ENCODE measurements at regions not wholly inside any gene's neighbourhood (a gene's known extent, or its start where the extent isn't known, plus 50 kb on each side); places are given as distances from the start of the nearest gene placed in this dataset.
"Not testable (repeated sequence)": the region's sequence is repeated elsewhere in the genome, so short reads cannot be mapped to it uniquely, and the experiment has no call there.

- no peak for DNase-seq (ENCODE audit: low read depth in 3 of 3, low spot score in 2 of 3)
Observed at GRCh38 chr12:76652402-76652801, 92.8 kb upstream of the OSBPL8 start.

DNA sequence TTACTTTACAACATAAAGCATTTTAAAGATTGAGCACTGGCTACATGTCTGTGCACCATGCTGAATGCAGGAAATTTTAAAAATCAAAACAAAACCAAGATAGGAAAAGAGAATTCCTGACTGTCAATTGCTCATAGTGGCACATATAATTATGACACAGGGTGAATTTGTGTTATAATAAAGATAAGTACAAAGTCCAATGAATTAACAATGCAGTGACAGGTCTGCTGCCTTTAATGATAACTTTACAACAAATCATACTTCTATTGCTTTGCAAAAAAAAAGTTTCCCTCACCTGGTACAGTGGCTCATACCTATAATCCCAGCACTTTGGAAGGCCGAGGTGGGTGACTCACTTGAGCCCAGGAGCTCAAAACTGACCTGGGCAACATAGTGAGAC, 93.8 kb upstream of the OSBPL8 start:
- DNase-seq (ENCODE audit: low read depth in 3 of 3, low spot score in 2 of 3), result no peak

- DNase-seq (ENCODE audit: low read depth in 3 of 3, low spot score in 2 of 3), result no peak
Observed at GRCh38 chr12:76664731-76665130, 99.2 kb upstream of the ZDHHC17 start.

DNA sequence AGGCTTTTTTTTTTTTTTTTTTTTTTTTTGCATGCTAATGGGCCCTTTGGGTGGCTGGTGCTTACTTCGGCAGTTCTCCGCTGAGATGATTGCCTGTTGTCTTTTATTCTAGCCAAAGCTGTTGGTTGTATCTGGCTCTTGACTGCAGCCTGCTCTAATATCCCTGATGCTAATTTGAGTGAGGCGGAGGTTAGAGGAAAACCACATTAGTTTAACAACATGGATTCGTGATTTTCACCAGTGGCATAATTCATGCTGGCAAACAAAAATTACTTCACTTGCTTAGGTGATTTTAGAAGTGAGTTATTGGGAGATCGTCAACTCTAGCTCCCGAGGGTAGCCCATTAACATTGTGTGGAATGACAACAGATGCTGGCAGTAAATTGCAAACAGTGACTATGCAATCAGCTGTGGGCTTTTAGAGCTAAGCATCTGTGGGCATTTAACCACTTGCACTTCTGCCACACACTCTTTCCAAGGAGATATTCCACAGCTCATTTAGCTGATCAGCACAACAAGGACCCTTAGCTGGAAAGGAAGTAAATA, 97.6 kb upstream of the ZDHHC17 start:
- DNase-seq (ENCODE audit: low read depth in 3 of 3, low spot score in 2 of 3), result no peak

- no peak for DNase-seq (ENCODE audit: low read depth in 3 of 3, low spot score in 2 of 3)
Observed at GRCh38 chr12:76669981-76670380, 93.9 kb upstream of the ZDHHC17 start.

GRCh38 chr12:76670776-76671175, 93.1 kb upstream of the ZDHHC17 start:
- no peak for DNase-seq (ENCODE audit: low read depth in 3 of 3, low spot score in 2 of 3)

DNA sequence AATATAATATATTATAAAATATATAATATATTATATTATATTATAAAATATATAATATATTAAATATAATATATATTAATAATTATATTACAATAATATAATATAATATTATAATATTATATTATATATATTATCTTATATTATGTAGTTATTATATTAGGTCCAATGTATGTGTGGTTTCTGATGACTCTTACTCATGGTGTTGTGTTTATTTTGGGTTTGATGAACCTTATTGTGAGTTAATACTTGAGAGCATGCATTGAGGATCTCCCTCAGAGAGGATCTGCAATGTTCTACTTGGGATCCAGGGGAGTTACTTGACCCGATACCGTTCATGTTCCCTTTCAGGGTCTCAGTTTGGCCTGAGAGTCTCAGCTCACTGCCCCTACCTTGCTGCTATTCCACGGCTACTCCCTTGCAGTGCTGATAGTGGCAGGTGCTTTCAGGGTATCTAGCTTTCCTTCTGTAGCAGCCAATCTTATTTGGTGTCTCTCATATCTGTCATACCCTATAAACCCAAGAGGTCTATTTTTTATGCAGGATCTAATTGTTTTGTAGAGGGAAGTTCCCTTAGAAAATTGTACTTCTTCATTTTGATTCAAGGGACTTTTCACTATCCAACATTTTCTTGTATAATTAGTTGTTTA, 89.1 kb upstream of the ZDHHC17 start:
- no peak for DNase-seq (ENCODE audit: low read depth in 3 of 3, low spot score in 2 of 3)

GRCh38 chr12:76676261-76676660, 87.7 kb upstream of the ZDHHC17 start:
- DNase-seq (ENCODE audit: low read depth in 3 of 3, low spot score in 2 of 3), result not testable (repeated sequence)

DNA sequence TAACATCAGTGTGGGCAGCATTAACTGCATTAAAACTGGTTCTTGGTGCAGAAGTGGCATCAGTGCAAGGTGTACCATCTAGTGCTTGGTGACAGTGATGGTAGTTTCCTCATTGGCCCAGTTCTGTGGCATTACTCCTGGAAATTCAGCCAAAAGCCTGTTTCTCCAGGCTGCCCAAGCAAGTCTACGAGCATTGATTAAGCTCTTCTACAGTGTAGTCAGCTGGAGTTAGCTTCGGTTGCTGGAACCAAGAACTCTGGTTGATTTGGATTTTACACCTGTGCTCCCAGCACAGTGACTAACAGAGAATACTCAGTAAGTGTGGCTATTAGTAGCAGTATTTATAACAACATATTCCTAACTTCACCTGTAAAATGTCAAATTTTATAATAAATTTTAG, 84.9 kb upstream of the ZDHHC17 start:
- DNase-seq (ENCODE audit: low read depth in 3 of 3, low spot score in 2 of 3), result no peak

DNA sequence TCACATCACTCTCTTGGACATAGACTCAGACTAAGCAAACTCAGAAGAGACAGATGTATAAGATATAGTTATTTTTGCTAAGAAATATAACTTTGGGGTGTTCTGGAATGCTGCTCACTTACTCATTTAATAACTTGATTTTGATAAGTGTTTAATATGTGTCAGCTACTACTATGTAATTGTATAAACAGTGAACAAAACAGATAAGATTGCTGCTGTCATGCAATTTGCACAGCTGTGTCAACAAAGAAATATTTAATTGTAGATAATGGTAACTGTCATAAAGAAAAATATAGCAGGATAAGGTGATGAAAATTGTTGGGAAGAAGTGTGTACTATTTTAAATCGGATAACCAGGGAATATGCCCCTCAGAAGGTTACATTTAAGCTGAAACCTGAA, 84.1 kb upstream of the ZDHHC17 start:
- DNase-seq (ENCODE audit: low read depth in 3 of 3, low spot score in 2 of 3), result no peak

DNA sequence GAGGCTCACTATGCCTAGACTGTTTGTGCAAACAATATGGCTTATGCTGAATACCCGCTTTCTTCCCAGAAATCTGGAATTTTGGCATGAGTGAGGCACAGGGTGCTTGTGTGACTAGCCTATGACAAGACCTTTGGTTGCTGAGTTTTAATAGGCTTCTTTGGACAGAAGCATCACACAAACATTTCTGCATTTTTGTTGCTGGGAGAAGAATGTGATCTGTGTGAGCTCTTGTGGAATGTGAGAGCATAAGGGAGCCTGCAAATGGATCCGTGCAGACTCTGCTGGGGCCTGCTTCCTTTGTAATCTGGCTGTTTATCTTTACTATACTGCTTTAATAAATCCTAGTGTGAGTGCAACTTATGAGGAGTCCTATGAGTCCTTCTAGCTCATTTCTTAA, 83.0 kb upstream of the ZDHHC17 start:
- no peak for DNase-seq (ENCODE audit: low read depth in 3 of 3, low spot score in 2 of 3)

DNA sequence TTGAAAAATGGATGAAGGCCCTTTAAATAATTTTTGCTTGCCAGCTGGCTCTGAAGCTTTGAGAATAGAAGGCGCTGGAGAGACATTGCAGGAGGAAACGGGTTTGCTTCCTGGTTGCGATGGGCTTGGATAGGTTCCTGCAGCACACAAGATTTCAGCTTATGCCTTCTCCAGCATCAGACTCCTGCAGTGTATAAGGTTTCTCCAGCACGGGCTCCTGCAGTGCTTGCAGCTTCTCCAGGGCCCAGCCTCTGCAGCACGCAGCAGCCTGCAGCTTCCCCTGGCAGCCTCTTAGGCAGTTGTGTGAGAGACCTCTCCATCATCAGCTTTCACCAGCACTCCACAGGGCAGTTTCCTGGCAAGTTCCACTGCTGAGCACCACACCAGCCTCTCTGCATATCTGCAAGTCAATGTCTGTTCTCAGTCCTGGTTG, 78.7 kb upstream of the ZDHHC17 start:
- no peak for DNase-seq (ENCODE audit: low read depth in 3 of 3, low spot score in 2 of 3)

- DNase-seq (ENCODE audit: low read depth in 3 of 3, low spot score in 2 of 3), result no peak
Observed at GRCh38 chr12:76687981-76688380, 75.9 kb upstream of the ZDHHC17 start.

DNA sequence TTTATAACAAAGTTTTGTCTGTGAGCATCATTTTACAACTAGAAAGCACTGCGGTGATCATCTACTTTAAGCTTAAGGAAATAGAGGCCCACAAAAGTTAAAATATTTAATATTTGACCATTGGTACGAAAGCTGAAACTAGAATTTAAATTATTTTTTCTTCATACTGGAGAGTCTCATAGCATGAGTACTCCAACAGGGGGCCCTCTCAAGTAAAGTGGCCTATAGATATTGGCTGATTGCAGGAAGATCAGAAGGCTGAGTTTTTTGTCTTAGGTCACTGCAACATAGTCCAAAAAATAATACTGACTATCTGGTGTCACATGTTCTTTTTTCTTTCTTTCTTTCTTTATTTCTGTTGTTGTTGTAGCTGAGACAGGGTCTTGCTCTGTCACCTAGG, 75.3 kb upstream of the ZDHHC17 start:
- DNase-seq (ENCODE audit: low read depth in 3 of 3, low spot score in 2 of 3), result no peak

GRCh38 chr12:76690921-76691700, 72.8 kb upstream of the ZDHHC17 start:
- no peak for DNase-seq (ENCODE audit: low read depth in 3 of 3, low spot score in 2 of 3)

GRCh38 chr12:76692846-76693245, 71.1 kb upstream of the ZDHHC17 start:
- DNase-seq (ENCODE audit: low read depth in 3 of 3, low spot score in 2 of 3), result no peak

DNA sequence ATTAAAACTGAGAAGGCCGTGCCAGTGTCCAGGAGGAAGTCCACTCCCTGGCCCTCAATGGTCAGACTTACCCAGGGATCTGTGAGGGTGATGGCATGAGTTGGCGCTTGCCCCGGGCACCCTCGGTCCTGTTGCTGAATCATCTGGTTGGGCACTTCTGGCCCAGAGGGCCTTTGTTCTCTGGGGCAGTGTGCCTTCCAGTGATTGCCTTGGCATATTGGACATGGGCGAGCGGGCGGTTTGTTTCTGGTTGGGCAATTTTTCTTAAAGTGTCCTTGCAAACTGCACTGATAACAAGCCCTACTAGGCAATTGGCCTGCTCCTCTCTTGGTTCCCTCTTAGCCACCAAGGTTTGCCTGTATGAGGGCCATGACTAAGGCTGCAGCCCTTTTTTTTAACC, 69.5 kb upstream of the ZDHHC17 start:
- no peak for DNase-seq (ENCODE audit: low read depth in 3 of 3, low spot score in 2 of 3)

GRCh38 chr12:76696186-76696585, 67.7 kb upstream of the ZDHHC17 start:
- no peak for DNase-seq (ENCODE audit: low read depth in 3 of 3, low spot score in 2 of 3)

DNA sequence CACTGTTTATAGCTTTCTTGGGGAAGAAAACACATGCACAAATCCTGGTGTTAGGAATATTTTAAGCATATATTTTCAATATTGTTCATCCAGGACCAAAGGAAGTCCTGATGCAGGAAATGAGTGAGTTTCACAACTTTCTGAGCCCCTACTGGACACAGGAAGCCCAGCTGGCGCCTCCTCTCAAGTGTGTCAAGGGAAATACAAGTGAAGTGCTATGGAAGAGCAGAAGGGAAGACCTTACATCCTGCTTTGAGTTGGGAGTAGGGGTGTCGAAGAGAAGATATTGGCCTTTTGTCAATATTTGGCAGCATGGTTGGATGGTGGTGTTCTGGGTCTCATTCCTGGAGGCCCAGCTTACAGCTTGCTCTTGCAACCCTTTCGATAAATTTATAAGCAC, 66.1 kb upstream of the ZDHHC17 start:
- no peak for DNase-seq (ENCODE audit: low read depth in 3 of 3, low spot score in 2 of 3)

DNA sequence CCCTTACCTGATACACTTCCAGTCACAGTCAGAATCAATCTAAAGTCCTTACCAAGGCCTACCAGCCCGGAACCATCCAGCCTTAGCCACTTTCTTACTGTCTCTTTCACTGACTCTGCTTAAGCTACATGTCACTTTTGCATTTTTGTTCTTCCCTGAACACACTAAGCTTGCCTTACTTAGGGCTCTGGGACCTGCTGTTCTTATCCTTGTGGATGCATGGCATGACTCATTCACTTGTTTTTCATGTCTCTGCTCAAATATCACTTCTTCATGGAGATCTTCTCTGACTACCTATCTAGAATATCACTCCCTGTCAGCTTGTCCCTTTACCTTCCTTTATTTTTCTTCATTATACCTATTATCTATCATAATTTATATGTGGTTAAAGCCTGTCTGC, 65.6 kb upstream of the ZDHHC17 start:
- DNase-seq (ENCODE audit: low read depth in 3 of 3, low spot score in 2 of 3), result no peak

- DNase-seq (ENCODE audit: low read depth in 3 of 3, low spot score in 2 of 3), result no peak
Observed at GRCh38 chr12:76698966-76699365, 64.9 kb upstream of the ZDHHC17 start.

GRCh38 chr12:76701690-76702089, 62.2 kb upstream of the ZDHHC17 start:
- DNase-seq (ENCODE audit: low read depth in 3 of 3, low spot score in 2 of 3), result no peak
